ENCODE measurements at regions not wholly inside any gene's neighbourhood (a gene's known extent, or its start where the extent isn't known, plus 50 kb on each side); places are given as distances from the start of the nearest gene placed in this dataset.

DNA sequence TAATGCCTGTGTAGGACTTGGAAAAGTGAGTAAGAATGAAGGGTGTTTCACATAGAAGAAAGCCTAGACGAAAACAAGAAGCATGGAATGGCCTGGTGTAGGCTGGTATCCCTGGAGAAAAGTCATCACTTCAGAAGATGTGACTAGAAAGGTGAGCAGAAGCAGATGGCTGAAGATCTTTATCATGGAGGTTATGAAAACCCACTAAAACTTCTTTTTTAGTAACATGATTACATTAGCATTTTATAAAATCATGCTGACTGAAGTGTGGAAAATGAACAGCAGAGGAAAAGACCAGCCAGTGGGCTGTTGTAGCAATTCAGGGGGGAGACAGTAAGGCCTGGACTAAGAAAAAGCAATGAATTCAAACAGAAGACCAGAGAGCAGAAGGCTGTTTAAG is 114.5 kb upstream of the G2E3 start:
- H3K4me2 ChIP-seq, result no peak overlapping the region
- 0% methylated on average over 1 of the region's 1 CpG for WGBS (ENCODE audit: missing lambda C conversion rate)
- CTCF ChIA-PET, result interaction anchor here (0.6 to 1.0 kb wide), 2 partner anchors 69 to 230 kb away, joined by 3 to 6 read pairs; no protein-coding TSS in a partner anchor
- H3K9me3 ChIP-seq, result no peaks in the 10 kb centered on the region
- ATAC-seq (no peak), FAIRE-seq (no peak), DNase-seq (ENCODE audit: low read depth in 1 of 2, low spot score in 1 of 2) (no peak)
- H3K4me3 ChIP-seq, result no peak overlapping the region
- POLR2A ChIA-PET, result no interaction called here
- no peak overlapping the region for H3K27ac ChIP-seq
- no peaks in the 10 kb centered on the region for H3K4me1 ChIP-seq
- TF ChIP-seq RCOR1 (IDR thresholded peaks at IDR 0.05; ENCODE audit: low read depth, low read length) (no peak), NFE2L2 (conservative IDR thresholded peaks at IDR 0.05; ENCODE audit: low read length) (no peak), TP53 (CRISPR knock-in tag; IDR thresholded peaks at IDR 0.05) (no peak), KDM1A (IDR thresholded peaks at IDR 0.05; ENCODE audit: low read depth) (no peak), JUNB (IDR thresholded peaks at IDR 0.05) (no peak), ZNF302 (CRISPR knock-in tag; IDR thresholded peaks at IDR 0.05) (no peak), SMC3 (IDR thresholded peaks at IDR 0.05) (no peak), NPAS2 (CRISPR knock-in tag; IDR thresholded peaks at IDR 0.05; ENCODE audit: borderline replicate concordance) (no peak), ZC3H11A (IDR thresholded peaks at IDR 0.05) (no peak), POLR2AphosphoS2 (conservative IDR thresholded peaks at IDR 0.05; ENCODE audit: low read length) (no peak), HOXB5 (CRISPR knock-in tag; IDR thresholded peaks at IDR 0.05) (no peak), MYC (IDR thresholded peaks at IDR 0.05; ENCODE audit: borderline replicate concordance, low read length) (no peak), BHLHE40 (IDR thresholded peaks at IDR 0.05; ENCODE audit: low read depth, low read length) (no peak), CHD4 (IDR thresholded peaks at IDR 0.05; ENCODE audit: borderline replicate concordance) (no peak), EP300 (IDR thresholded peaks at IDR 0.05) (no peak), POLR2A (IDR thresholded peaks at IDR 0.05; ENCODE audit: low read length) (no peak), ZSCAN20 (CRISPR knock-in tag; IDR thresholded peaks at IDR 0.05) (no peak), SREBF2 (IDR thresholded peaks at IDR 0.05) (no peak)
- TF ChIP-seq, protein P1, sequence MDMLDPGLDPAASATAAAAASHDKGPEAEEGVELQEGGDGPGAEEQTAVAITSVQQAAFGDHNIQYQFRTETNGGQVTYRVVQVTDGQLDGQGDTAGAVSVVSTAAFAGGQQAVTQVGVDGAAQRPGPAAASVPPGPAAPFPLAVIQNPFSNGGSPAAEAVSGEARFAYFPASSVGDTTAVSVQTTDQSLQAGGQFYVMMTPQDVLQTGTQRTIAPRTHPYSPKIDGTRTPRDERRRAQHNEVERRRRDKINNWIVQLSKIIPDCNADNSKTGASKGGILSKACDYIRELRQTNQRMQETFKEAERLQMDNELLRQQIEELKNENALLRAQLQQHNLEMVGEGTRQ (IDR thresholded peaks at IDR 0.05), result no peak
- TF ChIP-seq, protein P2, sequence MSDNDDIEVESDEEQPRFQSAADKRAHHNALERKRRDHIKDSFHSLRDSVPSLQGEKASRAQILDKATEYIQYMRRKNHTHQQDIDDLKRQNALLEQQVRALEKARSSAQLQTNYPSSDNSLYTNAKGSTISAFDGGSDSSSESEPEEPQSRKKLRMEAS (IDR thresholded peaks at IDR 0.05), result no peak

DNA sequence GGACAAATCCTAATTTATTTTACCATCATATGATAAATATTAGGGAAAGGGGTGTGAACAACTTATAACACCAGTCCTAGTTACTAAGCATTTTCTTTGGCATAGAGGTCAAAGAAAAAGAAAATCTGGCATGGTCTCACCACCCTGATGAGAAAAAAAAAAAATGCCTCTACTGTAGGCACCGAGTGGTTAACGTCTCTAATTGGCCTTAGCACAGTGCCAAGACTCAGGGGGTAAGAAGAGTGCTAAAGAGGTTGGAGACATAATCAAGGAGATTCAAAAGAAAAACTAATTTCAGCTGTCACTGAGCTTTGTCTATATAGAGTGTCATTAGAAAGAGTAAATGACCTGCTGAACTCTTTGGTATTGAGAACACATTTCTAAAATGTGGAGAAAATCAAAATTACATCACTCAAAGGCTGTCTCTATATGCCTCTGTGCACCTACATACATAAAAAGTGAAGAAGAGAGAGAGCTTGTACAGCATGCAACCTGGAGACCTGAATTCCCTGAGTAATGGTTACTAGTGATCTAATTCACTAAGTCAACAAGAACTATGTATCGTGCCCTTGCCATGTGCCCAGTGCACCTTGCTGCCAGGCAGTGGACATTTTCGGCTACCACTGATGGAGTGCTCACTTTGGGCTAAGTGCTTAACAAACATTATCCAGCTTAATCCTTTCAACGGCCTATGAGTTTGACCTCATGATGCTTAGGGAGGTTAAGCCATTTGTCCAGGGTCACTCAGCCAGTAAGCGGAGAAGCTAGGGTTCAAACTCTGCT is 113.8 kb upstream of the G2E3 start:
- no peak overlapping the region for H3K27ac ChIP-seq
- no peak overlapping the region for H3K4me3 ChIP-seq
- ATAC-seq (no peak; a peak in 1 of 6 replicates), FAIRE-seq (no peak), DNase-seq (ENCODE audit: low read depth in 1 of 2, low spot score in 1 of 2) (no peak)
- 22% methylated on average over 6 of the region's 6 CpGs for WGBS (ENCODE audit: missing lambda C conversion rate)
- CTCF ChIA-PET, result interaction anchor here (0.6 to 1.0 kb wide), 3 partner anchors 70 to 231 kb away, joined by 3 to 6 read pairs (median 4); no protein-coding TSS in a partner anchor
- no peaks in the 10 kb centered on the region for H3K4me1 ChIP-seq
- no peaks in the 10 kb centered on the region for H3K9me3 ChIP-seq
- POLR2A ChIA-PET, result no interaction called here
- no peak overlapping the region for H3K4me2 ChIP-seq
- TF ChIP-seq, protein P3, sequence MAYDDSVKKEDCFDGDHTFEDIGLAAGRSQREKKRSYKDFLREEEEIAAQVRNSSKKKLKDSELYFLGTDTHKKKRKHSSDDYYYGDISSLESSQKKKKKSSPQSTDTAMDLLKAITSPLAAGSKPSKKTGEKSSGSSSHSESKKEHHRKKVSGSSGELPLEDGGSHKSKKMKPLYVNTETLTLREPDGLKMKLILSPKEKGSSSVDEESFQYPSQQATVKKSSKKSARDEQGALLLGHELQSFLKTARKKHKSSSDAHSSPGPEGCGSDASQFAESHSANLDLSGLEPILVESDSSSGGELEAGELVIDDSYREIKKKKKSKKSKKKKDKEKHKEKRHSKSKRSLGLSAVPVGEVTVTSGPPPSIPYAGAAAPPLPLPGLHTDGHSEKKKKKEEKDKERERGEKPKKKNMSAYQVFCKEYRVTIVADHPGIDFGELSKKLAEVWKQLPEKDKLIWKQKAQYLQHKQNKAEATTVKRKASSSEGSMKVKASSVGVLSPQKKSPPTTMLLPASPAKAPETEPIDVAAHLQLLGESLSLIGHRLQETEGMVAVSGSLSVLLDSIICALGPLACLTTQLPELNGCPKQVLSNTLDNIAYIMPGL (CRISPR knock-in tag; IDR thresholded peaks at IDR 0.05; ENCODE audit: borderline replicate concordance), result no peak
- TF ChIP-seq CEBPB (IDR thresholded peaks at IDR 0.05) (no peak), BHLHE40 (IDR thresholded peaks at IDR 0.05; ENCODE audit: low read depth, low read length) (no peak), RARB (CRISPR knock-in tag; IDR thresholded peaks at IDR 0.05) (no peak)
- TF ChIP-seq, protein P4, sequence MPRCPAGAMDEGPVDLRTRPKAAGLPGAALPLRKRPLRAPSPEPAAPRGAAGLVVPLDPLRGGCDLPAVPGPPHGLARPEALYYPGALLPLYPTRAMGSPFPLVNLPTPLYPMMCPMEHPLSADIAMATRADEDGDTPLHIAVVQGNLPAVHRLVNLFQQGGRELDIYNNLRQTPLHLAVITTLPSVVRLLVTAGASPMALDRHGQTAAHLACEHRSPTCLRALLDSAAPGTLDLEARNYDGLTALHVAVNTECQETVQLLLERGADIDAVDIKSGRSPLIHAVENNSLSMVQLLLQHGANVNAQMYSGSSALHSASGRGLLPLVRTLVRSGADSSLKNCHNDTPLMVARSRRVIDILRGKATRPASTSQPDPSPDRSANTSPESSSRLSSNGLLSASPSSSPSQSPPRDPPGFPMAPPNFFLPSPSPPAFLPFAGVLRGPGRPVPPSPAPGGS (IDR thresholded peaks at IDR 0.05), result no peak
- TF ChIP-seq, protein P1 (IDR thresholded peaks at IDR 0.05), result no peak
- TF ChIP-seq, protein P5, sequence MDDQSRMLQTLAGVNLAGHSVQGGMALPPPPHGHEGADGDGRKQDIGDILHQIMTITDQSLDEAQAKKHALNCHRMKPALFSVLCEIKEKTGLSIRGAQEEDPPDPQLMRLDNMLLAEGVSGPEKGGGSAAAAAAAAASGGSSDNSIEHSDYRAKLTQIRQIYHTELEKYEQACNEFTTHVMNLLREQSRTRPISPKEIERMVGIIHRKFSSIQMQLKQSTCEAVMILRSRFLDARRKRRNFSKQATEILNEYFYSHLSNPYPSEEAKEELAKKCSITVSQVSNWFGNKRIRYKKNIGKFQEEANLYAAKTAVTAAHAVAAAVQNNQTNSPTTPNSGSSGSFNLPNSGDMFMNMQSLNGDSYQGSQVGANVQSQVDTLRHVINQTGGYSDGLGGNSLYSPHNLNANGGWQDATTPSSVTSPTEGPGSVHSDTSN (IDR thresholded peaks at IDR 0.05), result no peak
